NOMO-1 treated with dmso at 0.1 percent for 144 hours (cell line): ENCODE measurements at regions not wholly inside any gene's neighbourhood (a gene's known extent, or its start where the extent isn't known, plus 50 kb on each side); places are given as distances from the start of the nearest gene placed in this dataset.

Experiments
- DNase-seq: peaks from one replicate; lab custom pipeline; 2025; ENCODE audit not compliant: unreplicated experiment; lab: John Stamatoyannopoulos, UW

DNA sequence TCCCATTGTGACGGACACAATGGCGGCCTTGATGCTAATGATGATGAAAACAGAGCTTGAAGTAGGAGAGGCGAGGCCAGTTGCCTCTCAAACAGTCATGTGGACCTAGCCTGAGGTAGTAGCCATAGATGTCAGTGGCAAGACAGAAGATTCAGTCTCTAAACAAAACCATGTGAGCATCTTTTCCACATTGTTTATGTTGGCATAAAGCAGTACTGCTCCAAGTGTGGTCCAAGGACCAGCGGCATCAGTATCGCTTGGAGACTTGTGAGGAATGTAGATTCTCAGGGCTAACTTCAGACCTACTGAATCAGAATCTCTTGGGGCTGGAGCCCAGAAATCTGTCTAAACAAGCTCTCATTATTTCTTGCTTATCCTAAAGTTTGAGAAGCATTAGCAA, 312.8 kb upstream of the JAG1 start:
- DNase-seq, result no peak

DNA sequence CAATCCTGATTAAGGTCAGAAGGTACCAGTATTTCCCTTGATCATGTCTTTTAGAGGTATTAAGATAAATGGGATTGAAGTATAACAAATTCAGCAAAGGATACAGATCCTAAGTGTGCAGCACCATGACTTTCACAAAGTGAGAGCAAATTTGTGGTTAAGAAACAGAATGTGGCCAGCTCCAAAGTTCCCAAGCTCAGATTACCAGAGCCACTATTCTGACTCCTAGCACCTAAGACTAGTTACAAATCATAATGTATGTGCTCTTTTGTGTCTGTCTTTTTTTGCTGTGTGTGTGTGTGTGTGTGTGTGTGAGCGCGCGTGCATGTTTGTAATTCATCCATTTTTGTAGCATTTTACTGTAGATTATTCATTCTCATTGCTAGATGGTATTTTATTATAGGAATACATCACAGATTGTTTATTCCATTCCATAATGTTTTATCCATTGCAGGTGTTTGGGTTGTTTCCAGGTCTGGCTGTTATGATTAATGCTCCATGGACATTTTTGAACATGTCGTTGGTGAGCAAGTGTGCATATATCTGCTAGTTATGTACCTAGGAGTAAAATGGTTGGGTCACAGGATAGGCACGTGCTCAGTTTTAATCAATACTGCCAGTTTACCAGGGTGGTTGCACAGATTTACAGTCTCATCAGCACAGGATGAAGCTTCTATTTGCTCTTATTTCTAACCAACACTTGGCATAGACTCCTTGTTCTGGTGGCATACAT, 314.0 kb upstream of the JAG1 start:
- DNase-seq, result no peak

DNA sequence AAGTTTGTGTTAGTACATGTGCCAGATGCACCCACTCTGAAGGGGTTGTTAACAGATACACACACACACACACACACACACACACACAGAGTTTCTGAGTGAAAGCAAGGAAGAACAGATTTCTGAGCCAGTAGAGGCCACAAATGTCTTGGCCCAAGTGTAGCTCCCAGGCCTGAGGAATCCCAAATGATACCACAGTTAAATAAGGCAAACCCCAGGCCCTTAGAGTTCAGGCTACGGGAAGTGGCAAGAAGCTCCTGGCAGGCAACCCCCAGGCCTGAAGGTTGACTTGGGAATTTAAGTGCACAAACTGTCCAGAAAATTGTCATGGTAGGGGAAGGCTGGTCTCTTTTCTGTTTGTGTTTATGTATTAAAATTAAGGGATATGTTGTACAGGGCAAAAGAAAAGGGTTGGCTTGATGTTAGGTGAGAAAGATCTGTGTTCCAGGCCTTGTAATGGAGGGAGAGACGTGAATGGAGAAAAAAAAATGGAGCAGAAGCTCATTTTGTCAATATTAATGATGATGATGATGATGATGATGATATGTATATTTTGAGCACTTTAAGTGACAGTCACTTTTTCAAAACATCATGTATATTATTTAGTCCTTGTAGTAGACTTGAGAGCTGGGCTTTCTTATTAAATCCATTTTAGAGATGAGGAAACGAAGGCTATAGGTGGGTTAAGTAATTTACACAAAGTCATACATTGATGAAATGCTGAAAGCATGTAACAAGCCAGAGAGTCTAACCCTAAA, 317.0 kb upstream of the JAG1 start:
- no peak for DNase-seq

GRCh38 chr20:10992731-10993130, 318.9 kb upstream of the JAG1 start:
- no peak for DNase-seq

DNA sequence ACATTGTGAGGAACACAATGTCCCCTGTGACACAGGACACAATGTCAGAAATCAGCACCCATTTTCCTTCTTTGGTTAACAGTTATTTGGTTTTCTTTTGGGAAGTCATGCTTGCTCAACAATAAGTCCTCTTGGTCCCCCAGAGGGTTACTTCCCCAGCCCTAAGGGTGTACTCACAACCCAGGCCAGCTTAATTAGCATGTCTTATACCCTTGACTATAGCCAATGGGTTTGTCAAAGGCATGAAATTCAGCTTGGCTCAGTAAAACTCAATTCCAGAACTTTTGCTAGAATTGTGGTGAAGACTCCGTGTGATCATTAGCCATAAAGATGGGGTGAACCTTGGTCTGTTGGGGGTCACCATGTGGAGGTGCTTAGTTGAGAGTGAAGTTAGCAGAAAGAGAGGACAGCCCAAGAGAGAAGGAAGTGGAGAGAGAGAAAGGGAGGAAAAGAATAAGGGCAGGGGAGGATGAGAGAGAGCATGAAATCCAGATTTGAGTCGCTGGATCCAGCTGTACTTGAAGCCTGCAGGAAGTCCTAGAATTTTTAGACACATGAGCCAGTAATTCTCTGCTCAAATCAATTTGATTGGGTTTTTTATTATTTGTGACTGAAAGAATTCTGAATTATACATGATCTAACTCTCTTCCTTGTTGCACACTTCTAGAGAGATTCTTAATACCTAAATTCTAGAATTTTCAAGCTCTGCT, 321.3 kb upstream of the JAG1 start:
- no peak for DNase-seq

DNA sequence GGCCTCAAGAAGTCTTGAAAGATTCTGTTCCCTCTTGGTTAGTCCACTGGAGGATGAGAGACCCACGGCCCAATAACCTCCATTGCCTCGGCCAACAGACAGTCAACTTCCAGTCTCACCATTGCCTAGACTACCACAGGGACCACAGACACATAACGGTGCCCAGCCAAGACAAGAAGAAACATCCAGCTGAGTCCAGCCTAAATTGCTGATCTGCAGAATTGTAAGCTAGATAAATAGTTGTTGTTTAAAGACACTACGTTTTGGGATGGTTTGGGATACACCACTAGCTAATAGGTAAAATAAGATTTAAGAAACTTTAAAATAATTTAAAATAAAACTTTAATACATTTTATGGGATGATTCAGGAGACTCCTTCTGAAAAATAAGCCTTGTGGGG, 324.7 kb upstream of the JAG1 start:
- no peak for DNase-seq

GRCh38 chr20:11000416-11000815, 326.6 kb upstream of the JAG1 start:
- no peak for DNase-seq

- no peak for DNase-seq
Observed at GRCh38 chr20:11001302-11001701, 327.5 kb upstream of the JAG1 start.

- DNase-seq, result peak; percentile 46
Observed at GRCh38 chr20:11001764-11002540, 328.2 kb upstream of the JAG1 start.

DNA sequence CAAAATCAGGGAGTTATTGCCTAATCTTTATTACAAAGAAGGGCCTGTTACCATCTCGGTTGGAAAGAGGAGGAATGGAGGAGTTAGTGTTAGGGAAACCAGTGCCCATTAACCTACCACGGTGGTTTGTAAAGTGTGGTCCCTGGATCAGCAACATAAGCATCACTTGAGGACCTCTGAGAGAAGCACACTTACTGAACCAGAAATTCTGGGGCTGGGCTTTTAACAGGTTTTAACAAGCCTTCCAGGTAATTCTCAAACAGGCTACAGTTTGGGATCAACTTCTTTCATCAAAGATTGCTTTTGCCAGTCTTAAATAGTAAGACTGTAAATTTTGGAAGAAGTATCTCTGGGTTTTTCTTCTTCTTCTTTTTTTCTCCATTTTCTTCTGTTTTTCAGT, 329.5 kb upstream of the JAG1 start:
- no peak for DNase-seq

DNA sequence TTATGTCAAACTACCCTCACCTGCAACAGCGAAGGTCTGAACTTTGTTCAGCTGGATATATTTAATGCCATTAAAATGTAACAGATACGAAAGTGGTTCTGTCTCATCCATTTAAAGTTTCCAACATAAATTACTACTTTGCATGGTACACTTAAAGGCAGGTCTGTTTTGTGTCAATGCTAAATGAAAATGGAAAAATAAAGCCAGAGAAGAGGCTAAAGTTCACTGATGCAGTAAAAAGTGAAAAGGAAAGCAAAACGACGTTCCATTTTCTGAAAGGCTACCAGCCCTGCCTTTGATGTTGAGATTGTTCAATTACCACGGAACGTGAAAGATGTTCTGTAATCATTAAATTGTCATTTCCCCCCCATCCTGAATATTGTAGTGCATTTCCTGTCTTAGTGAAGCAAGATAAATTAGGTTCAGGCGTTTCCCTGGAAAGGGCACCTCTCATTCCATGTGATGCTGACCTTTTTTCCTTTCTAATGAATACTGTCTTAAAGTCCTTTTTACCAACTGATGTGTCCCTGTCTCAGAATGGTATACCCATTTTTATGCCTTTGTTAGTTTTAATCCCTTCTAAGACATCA, 334.7 kb upstream of the JAG1 start:
- DNase-seq, result no peak

DNA sequence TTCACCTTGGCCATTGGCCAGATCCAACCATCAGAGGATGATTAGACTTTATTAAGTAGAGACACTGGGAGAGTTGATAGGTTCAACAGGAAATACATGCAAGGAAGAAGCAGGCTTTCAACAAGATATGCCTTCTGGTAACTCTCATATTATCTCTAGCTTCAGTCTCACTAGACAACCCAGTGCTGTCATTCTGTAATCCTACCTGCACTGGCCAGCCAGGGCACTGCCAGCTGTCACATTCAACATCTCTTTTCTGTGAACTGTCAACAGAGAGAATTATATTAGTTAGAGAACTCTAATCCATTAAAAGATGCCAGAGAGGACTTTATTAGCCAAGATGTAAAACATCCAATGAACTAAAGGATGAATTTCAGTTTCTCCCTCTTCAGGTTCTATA, 337.9 kb upstream of the JAG1 start:
- no peak for DNase-seq

- no peak for DNase-seq
Observed at GRCh38 chr20:11012975-11013374, 339.2 kb upstream of the JAG1 start.

DNA sequence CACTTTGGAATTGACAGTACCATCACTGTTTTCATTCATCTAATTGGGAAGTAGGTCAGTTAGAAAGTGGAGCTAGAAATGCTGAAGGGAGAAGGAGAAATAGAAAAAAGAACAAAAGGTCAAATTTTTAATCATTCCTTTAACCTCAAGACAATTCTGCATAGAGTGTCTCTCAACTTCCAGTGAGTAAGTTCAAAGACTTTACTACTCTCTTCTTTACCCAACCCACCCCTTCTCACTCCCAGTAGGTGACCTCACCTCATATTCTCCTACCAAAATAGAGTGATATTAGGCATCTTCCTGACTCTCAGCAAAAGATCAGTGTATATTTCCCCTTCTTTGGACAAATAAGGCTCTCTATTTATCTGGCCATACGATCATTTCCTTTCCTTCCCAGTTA, 340.0 kb upstream of the JAG1 start:
- DNase-seq, result no peak

DNA sequence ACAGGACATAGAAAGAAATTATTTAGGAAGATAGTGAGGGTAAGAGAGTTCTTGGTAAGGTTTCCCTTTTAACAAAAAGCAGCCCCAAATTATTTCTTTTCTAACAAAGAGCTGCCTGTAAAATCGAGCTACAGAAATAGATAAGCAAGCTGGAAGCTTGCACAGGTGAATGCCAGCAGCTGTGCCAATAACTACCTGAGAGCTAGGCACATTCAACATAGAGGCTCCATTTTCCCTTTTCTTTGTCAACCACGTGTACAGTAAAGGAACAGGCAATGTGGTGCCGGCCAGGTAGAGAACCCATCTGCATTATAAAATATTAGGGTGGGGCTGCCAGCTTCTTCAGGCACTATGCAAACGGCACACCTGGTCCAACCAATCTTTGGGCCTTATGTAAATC, 341.6 kb upstream of the JAG1 start:
- DNase-seq, result no peak

DNA sequence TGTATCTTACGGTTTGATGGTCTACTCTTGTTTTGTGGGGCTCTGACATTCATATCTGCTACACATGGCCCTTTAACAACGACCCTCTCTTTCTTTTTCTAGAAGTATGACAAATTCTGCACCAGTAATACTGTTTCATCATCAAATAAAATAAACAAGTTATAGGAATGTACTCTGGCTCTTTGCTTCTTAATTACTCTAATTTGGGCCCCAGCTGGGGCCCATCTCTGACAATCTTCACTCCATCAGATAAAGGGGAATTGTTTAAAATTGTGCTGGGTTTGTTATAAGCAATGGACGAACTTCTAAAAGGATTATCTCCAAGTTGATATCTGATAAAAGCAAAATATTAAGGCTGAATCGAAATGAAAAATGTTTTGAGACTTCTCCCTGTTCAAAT, 343.6 kb upstream of the JAG1 start:
- no peak for DNase-seq

DNA sequence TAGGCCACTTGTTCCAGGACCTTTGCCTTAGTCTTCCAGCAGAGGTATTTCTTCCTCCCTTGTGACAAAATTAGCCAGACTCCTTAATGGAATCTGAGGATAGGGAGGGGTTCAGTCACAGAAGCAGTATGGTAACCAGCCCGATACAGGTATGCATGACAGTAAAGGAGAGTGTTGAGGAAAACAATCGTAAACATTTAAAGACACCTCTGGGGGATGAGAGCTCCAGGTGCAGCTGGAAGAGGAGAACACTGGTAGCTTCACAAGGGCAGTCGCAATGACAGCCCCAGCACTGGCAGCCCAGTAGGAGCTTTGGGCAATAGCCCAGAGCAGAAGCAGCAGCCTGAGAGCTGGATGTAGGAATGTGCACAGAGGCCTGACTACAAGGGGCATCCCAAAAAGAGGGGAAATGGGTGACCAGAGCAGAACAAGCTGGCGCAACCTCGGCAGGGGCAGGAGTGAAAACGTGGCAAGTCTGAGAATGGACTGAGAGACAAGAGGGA, 344.9 kb upstream of the JAG1 start:
- DNase-seq, result no peak

DNA sequence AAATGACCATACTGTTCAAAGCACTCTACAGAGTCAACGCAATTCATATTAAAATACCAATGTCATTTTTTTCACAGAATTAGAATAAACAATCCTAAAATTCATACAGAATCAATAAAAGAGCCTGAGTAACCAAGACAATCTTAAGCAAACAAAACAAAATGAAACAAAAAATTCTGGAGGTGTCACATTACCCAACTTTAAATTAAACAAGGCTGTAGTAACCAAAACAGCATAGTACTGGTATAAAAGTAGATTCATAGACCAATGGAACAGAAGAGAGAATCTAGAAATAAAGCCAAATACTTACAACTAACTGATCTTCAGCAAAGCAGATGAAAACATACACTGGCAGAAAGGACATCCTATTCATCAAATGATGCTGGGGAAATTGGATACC, 346.9 kb upstream of the JAG1 start:
- DNase-seq, result no peak

DNA sequence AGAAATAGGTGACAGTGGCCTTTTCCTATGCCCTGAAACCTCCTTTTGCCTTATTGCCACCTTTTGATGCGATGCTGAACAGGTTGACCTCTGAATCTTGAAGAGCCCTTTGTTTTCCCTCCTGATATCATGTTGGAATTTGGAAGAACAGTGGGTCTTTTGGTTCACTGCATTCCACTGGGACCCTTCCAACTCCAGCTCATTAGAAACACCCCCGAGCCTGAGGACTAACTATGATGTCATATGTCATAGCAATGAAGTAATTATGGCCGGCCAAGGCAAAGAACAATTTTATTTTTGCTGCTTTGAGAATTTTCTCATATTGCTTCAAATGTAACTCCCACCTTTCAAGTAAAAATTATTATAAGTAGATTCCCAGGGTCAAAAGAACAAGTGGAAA, 353.4 kb upstream of the JAG1 start:
- no peak for DNase-seq

DNA sequence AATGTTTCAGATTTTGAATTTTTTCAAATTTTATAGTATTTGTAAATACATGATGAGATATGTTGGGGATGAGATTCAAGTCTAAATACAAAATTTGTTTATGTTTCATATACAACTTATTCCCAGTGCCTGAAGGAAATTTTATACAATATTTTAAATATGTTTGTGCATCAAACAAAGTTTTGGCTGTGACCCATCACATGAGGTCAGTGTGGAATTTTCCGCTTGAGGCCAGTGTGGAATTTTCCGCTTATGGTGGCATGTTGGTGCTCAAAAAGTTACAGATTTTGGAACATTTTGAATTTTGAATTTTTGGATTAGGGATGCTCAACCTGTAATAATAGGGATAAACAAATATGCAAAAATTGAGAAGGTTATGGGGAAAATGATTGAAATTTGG, 356.6 kb upstream of the JAG1 start:
- no peak for DNase-seq

GRCh38 chr20:11031300-11031699, 357.5 kb upstream of the JAG1 start:
- no peak for DNase-seq
